Anterior cingulate cortex (tissue), 58 donors: ENCODE measurements at regions not wholly inside any gene's neighbourhood (a gene's known extent, or its start where the extent isn't known, plus 50 kb on each side); places are given as distances from the start of the nearest gene placed in this dataset.
A peak's percentile ranks its signal among the peaks of the same experiment; 100 is the strongest.
"Not testable (repeated sequence)": the region's sequence is repeated elsewhere in the genome, so short reads cannot be mapped to it uniquely, and the experiment has no call there.

Source experiments
- DNase-seq, 58 donors: peaks; one replicate each; lab custom pipeline; 2025; lab: John Stamatoyannopoulos, UW

DNA sequence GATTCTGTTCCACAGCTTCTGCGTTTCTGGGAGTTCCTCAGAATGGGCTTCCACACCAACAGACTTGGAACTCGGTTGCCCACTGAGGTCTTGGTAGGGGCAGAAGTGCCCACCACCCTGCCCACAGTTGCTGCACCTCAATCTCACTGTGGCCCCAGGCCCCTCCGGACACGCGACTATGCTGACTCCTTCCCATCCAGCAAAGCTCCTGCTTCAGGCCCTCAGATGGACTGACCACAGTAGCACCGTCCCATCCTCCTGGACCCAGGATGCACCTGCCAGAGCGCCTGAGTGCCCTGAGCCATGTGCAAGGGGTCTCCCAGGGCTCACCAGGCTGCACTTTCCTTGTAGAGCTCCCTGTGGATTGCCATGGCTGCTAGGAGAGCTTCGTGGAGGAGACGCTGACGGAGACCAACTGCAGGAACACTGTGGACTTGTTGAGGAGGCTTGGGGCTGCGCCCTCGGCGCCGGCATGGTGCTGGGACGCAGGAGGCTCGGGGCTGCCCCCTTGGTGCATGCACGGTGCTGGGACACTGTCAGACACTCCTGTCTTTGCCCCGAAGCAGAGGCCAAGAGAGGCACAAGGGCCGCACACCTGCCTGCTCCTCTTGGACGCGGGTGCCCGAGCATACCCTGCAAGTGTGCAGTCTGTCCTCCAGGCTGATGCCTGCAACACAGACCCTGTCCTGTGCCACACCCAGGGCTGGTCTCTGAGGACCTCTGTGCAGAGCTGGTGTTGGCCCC is 201.3 kb downstream of the LIPI start:
- not testable (repeated sequence) for DNase-seq

- not testable (repeated sequence) for DNase-seq
Observed at GRCh38 chr21:14008436-14008835, 202.3 kb downstream of the LIPI start.

DNA sequence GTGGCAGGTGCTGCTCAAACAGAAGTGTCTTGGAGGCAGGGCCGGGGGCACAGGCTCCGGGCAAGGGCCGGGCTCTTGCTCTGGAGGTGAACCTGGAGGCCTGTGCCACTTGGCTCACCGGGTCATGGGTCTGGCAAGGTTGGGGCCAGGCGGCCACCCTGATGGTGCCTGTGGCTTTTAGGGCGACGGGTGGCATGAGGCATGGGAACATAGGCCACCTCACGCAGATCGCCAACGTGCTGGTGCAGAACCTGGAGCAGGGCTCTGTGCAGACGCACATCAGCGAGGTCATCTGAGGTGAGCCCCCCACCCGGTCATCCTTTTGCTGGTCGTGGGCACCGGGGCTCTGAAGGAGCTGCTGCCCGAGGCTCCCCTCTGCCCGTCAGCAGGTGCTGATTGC is 202.7 kb downstream of the LIPI start:
- DNase-seq: not testable (repeated sequence)

DNA sequence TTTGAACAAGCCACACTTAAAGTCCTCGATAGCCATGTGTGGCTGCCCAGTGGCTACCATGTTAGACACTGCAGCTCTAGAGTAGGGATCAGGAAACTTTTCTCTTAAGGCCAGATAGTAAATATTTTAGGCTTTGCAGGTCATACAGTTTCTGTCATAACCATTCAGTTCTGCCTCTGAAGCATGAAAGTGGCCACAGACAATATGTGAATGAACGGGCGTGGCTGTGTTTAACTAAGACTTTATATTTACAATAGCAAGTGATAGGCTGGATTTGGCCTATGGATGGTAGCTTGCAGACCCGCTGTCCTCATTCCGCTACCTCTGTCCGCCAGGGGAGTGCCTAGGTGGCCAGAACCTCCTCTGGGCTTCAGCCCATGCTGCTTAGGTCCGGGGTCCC is 204.6 kb downstream of the LIPI start:
- not testable (repeated sequence) for DNase-seq

GRCh38 chr21:13986996-13987958 is 223.5 kb downstream of the LIPI start:
- not testable (repeated sequence) for DNase-seq

DNA sequence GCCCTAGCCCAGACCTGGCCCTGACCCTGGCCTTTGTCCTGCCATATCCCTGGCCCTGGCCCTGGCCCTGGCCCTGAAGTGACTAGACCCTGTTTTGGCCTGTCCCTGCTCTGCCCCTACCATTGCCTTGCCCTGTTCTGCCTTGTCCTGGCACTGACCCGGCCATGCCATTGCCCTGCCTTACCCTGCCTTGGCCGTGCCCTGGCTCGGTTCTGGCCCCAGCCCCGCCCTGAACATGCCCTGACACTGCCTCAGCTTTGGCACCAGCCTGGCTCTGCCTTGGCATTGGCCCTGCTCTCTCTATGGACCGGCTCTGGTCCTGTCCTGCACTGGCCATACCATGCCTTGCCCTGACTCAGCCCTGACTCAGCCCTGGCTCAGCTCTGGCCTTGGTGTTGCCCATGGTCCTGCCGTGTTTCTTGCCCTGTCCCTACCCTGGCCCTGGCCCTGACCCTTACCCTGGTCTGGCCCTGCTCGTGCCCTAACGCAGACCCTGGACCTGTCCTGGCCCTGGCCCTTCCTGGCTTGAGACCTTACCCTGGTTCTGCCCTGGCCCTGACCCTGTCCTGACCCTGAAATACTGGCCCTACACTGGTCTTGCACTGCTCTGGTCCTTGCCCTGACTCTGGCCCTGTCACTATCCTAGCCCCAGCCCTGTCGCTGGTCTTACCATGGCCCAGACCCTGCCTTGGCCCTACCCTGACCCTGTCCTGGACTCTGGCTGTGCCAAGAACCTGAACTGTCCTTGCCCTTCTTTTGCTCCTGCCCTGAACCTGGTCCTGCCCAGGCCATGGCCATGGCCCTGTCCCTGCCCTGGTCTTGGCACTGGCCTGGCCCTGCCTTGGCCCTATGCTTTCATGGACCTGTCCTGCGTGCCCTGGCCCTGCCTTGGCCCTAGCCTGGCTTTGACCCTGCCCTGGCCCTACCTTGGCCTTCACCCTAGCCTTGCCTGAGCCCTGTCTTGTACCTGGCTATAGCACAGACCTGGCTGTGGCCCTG is 224.6 kb downstream of the LIPI start:
- not testable (repeated sequence) for DNase-seq

GRCh38 chr21:13985137-13985864 is 225.5 kb downstream of the LIPI start:
- DNase-seq: not testable (repeated sequence)

DNA sequence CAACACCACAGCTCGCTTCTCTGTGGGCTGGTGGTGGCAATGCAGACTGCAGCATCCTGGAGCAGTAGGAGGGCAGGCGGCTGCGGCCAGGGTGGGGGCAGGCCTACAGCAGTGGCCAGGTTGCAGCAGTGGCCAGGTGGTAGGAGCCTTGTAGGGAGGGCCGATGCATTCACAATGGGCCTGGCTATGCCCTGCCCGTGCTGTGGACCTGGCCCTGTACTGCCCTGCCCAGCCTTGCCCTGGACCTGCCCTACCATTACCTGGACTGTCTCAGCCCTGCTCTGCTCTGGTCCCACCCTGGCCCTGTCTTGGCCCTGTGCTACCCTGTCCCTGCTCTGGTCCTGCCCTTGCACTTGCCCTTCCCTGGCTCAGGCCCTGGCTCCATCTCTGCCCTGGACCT is 226.0 kb downstream of the LIPI start:
- not testable (repeated sequence) for DNase-seq

- DNase-seq: not testable (repeated sequence)
Observed at GRCh38 chr21:13981176-13982087, 229.3 kb downstream of the LIPI start.

DNA sequence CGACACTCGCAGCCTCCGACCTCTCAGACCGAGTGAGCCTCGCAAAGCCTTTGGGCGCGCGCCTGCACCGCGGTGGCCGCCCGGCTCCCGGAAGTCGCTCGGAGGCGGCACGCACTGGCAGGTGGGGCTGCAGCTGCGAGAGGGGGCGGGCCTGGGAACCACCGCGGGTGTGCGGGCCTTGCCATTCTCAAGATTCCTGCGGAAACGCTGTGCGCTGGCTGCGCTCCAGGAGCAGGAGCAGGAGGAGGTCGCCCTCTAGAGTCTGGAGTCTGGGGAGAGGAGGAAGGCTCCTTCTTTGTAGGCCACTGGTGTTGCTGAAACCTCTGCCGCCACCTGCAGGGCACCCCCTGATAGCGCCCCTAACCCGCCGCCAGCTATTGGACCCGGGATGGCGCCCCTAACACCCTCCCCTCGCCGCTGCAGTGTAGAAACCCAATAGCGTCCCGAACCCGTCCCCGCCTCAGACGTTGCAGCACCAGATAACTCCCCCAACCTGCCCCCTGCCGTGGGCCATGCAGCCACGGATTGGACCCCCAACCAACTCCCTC is 230.6 kb downstream of the LIPI start:
- DNase-seq: peak in 16 of 58 donors; percentile 2 to 36 (median 10)

- DNase-seq: peak in 1 of 58 donors; percentile 1
Observed at GRCh38 chr21:13979608-13980007, 231.1 kb downstream of the LIPI start.

DNA sequence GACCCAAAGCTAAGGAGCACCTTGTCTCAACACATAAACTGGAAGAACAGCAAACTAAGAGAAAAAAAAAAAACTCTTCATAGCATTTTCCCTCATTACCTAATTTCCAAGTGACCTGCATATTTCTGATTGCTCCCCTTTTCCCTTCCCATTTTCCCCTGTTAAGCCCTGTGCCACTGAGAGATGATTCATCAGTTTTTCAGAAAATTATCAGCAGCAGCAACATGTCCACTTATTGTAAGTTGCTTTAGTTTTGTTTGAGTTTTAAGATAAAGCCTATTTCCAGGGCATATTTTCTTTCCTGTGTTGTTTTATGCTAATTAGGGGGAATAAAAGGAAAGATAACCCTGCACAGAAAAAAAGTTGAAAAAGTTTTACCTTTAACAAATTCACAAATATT is 236.2 kb downstream of the LIPI start:
- not testable (repeated sequence) for DNase-seq

- not testable (repeated sequence) for DNase-seq
Observed at GRCh38 chr21:13969853-13970252, 240.9 kb downstream of the LIPI start.

DNA sequence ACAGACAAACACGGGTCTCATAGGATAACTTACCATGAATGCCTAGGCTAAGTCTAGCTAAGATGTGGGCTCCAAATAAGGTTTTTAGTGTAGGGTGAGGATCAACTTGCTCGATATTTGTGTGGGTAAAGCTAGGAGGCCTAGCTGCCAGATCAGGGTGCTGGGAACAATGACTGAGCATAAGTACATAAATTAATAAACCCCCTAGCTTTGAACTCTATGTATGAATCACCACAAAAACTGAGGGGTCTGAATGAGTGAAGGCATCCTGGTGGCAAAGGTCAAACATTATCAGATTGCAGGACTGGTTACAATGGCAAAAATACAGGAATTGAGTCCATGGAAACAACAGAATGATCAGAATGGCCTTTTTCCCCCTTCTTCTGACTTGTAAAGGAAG is 241.8 kb downstream of the LIPI start:
- DNase-seq: not testable (repeated sequence)

DNA sequence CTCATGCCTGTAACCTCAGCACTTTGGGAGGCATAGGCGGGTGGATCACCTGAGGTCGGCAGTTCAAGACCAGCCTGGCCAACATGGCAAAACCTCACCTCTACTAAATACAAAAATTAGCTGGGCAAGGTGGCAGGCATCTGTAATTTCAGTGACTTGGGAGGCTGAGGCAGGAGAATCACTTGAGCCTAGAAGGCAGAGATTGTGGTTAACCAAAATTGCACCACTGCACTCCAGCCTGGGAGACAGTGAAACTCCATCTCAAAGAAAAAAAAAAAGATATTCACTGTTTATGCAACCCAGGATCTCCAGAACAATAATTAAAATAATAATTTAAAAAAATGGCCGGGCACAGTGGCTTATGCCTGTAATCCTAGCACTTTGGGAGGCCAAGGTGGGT is 247.5 kb downstream of the LIPI start:
- DNase-seq: not testable (repeated sequence)

DNA sequence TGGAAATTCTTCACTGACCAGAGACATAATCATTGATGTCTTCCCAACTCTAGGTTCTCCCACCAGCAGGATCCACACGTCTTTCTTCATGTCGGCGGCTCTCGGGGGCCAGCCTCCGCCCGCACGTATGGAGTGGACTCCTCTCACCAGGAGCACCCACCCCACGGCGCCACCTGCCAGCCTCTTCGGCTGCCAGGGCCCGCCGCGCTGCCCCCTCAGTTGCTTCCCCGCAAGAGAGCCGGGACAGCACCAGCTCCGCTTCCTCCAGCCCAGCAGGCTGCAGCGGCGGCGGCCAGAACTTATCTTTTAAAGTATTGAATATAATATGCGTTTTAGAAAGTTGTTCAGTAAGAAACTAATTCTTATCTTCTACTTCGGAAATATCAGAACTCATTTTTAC is 273.5 kb downstream of the LIPI start:
- DNase-seq: no peak

- DNase-seq: not testable (repeated sequence)
Observed at GRCh38 chr21:13936033-13936937, 274.5 kb downstream of the LIPI start.
